GM19025 (cell line): ENCODE measurements at regions not wholly inside any gene's neighbourhood (a gene's known extent, or its start where the extent isn't known, plus 50 kb on each side); places are given as distances from the start of the nearest gene placed in this dataset.

Experiments used
- ATAC-seq: cut with Tn5 transposase; IDR thresholded peaks from one replicate; pipeline ENCODE4 v1.9.1; 2021; ENCODE audit warnings: mild to moderate bottlenecking, low read depth, moderate library complexity; ENCODE audit not compliant: unreplicated experiment

- no peak for ATAC-seq
Measured at GRCh38 chr11:79942090-79942489, 501.3 kb upstream of the TENM4 start.

DNA sequence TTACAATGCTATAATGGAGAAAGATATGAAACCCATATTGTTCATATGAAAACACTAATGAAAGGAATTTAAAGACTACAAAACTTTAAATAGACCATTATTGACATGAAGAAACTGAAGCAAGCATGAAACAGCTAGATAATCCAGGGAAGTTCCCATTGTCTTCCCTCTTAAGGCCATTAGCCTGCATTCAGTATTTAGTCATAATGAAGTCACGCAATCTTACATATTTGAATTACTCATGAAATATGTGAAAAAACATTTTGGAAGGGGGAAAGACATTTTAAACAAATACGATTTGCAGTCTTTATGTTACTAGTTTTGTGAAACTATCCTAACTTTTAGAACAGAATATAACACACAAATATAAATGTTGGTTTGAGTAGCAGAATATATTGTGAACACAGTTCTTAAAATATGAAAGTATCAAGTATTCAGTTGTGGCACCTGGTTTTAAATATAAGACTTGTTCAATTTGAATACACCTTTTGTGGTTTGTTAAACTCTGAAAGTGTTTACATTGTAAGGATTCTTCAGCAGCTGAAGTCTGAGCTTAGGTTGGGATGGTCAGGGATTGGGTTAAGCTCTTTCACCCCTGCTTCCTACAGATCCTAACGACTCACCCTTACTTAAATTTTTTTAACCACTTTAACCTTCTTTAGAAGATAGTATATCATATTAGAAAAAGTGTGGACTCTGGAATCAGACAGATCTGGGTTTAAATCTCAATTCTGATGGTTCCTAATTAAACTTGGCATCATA lies 500.3 kb upstream of the TENM4 start:
- no peak for ATAC-seq

DNA sequence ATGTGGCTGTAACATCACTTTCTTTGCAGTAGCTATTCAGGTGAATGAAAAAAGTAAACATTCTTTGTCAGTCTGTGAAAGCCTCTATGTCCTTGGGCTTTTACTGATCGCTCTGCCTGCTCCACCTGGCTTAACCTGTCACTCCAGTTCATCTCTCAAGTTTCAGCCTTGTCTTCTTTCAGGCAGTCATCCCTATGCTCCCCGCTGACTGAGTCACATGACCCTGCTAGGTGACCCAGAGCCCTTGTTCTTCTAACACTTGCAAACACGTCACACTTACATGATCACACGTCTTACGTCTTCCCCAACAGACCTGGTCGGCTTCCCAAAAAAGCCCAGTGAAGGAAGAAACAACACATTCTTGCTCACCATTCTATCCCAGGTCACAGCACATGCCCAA lies 499.3 kb upstream of the TENM4 start:
- ATAC-seq = no peak

DNA sequence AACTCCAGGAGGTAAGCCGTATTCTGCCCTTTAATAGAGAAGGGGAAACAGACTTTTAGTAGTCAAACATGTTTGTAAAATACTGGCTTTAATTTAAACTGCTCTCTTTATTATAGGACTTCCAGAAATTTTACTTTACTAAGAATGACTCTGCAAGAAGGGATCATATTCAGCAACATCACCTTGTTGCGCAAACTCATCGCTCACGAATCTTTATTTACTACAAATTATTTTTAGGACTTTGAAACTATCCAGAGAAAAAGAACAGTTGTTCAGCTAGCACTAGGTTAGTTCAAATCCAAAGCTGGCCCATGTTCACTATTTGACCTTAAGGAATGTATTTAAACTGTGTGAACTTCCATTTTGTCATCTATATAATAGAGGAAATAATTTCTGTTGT lies 498.3 kb upstream of the TENM4 start:
- ATAC-seq = no peak

DNA sequence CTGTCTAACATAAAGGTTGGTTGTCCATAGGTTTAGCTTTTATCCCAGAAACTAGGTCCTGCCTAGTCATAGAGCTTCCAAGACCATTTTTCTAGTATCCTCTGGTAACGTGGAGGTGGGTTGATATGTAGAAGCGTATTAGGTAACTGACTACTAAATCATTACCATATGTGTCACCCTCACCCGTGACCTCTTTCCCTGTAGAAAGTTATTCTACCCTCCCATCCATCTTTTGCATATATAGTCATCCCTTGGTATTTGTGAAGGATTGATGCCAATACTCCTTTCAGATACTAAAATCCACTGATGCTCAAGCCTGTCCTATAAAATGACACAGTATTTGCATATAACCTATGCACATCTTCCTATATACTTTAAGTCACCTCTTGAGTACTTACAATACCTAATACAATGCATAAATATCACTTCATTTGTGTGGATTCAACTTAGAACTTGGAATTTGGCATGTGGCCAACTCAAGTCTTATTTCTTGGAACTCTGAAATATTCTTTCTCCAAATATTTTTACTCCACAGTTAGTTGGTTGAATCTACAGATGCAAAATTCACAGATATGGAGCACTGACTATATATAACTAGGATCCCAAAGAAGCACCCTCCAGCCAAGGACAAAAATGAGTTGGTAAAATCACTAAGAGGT lies 497.0 kb upstream of the TENM4 start:
- no peak for ATAC-seq

GRCh38 chr11:79932612-79933011 lies 491.8 kb upstream of the TENM4 start:
- ATAC-seq = no peak

DNA sequence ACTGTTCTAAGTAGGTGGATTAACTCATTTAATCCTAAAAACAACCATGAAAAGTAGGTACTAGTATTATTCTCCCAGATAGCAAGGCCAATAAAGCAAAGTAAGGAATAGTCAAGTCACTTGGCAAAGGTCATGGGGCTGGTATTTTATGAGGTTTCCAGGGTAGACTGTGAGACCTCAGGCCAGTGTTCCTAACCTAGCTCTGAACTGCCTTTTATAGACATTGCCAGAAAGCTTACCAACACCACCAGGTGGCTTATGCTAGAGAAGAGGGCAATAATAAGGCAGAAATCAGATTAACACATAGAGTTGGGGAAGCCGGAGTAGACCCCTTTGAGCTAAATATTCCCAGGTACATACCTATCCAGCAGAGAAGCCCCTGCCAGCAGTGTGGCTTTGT lies 490.9 kb upstream of the TENM4 start:
- no peak for ATAC-seq

DNA sequence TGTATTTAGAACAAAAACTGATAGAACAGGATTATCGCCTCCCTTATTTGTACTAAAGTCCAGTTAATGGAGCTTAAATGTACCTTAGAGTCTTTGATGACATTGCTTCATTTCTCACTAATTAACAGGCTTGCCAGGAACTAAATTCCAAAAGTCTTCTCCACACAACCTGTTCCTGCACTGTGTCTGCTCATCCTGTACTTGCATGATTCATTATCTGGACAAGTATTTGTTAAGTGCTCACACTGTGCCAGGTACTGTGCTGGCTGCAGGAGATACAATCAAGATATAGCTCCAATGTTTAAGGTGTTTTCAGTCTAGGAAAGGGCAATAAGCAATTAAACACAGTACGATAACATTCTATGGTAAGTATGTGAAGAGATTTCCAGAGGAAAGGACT lies 485.9 kb upstream of the TENM4 start:
- no peak for ATAC-seq

- peak; percentile 80 for ATAC-seq
Measured at GRCh38 chr11:79925570-79925969, 484.7 kb upstream of the TENM4 start.

DNA sequence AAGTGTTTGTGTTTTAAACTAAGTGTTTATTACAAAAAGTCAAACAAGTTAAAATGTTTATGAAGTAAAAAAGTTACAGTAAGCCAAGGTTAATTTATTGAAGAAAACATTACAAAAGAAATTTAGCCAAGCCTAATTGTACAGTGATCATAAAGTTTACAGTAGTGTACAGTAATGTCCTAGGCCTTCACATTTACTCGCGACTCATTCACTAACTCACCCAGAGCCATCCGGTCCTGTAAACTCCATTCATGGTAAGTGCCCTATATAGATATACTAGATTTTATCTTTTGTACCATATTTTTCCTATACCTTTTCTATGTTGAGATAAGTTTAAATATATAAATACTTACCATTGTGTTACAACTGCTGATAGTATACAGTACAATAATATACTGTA lies 481.8 kb upstream of the TENM4 start:
- no peak for ATAC-seq

GRCh38 chr11:79920480-79920879 lies 479.6 kb upstream of the TENM4 start:
- no peak for ATAC-seq

GRCh38 chr11:79919350-79919749 lies 478.5 kb upstream of the TENM4 start:
- ATAC-seq = no peak

- ATAC-seq = no peak
Measured at GRCh38 chr11:79918846-79919245, 478.0 kb upstream of the TENM4 start.

DNA sequence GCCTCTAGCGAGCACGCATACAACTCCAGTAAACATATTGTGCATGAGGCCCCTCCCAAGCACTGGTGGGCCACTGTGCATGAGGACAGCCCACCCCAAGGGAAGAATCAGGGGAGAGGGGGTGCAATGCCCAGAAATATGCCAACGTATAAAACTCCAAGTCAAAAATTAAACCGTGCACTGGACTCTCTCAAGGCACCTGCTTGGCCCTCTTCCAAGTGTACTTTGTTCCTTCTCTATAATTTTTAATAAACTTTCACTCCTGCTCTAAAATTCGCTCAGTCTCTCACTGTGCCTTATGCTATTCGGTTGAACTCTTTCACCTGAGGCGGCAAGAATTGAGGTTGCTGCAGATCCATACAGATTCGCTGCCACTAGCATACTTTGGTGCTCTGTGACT lies 465.3 kb upstream of the TENM4 start:
- ATAC-seq = no peak

DNA sequence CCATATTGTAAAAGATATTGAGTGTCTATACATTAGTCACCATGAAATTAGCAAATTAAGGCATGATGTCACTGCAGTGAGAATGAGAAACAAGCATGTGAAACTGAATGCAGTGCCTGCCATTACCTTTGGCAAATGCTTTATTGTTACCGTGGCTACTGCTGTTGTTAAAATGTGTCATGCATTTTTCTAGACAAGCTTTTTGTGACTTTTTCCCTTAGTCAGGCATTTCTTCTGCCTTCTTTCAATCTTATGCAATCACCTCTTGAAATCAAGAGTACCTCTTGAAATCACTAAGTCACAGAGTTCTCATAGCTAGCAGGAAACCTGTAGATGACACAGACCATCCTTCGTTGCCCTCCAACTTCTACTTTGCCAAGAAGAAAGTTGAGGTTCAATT lies 461.7 kb upstream of the TENM4 start:
- ATAC-seq = no peak

DNA sequence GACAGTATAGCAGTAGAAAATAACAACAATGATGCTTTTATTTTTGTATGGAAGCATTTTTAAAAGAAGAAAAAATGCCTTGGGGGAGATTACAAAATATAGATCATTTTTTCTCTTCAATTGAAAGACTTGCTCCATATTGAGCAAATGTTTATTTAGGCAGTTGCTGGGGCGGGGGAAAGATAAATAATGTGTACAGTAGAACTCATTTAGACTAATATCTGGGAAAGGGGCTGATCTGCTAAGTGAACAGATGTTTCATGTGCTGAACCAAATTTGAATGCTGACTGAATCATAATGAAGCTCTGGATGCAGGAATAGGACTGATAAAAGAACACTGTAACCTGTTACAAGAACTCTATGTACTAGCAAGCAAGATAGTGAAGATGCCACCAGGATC lies 457.1 kb upstream of the TENM4 start:
- no peak for ATAC-seq

GRCh38 chr11:79896258-79896657 lies 455.4 kb upstream of the TENM4 start:
- no peak for ATAC-seq

- ATAC-seq = no peak
Measured at GRCh38 chr11:79894111-79894510, 453.3 kb upstream of the TENM4 start.

DNA sequence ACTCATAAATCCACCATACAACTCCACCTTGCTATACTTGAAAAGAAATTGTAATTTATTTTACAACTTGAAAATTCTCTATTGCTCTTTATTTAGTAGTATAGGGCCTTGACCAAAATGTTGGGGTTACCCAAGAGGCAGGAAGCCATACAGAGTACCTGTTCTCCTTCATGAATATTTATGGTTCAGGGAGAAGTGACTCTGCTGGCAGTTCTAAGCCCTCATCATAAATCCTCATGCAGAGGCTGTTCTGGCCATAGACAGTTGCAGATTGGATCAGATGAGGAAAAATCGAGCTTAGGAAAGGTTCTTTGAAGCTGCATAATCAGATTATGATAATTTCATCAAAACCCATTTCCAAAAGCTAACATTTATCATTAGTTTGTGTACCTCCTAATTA lies 449.4 kb upstream of the TENM4 start:
- ATAC-seq = no peak

DNA sequence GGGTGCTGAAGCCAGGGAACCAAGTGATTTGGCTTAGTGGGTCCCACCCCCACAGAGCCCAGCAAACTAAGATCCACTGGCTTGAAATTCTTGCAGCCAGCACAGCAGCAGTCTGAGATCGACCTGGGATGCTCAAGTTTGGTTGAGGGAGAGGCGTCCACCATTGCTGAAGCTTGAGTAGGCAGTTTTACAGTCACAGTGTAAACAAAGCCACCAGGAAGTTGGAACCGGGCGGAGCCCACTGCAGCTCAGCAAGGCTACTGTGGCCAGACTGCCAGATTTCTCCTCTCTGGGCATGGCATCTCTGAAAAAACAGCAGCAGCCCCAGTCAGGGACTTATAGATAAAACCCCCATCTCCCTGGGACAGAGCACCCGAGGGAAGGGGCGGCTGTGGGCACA lies 424.1 kb upstream of the TENM4 start:
- no peak for ATAC-seq

DNA sequence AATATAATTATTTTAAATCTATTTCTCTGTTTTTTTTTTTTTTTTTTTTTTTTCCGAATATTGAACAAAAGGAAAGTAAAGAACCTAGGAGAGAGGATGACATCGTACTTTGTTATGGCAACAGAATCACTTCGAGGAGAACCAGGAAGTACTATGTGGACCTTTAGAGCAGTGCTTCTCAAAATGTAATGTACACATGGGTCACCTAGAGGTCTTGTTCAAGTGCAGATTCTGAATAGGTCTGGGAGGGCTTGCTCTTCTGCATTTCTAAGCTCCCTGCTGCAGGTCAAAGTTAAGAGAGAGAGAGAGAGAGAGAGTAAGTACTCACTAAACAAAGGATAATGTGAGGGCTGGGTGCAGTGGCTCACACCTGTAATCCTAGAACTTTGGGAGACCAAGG lies 419.5 kb upstream of the TENM4 start:
- no peak for ATAC-seq
